HG03460 (cell line): ENCODE measurements at regions not wholly inside any gene's neighbourhood (a gene's known extent, or its start where the extent isn't known, plus 50 kb on each side); places are given as distances from the start of the nearest gene placed in this dataset.

Experiments
- ATAC-seq: cut with Tn5 transposase; IDR thresholded peaks from one replicate; pipeline ENCODE4 v1.9.1; 2021; ENCODE audit not compliant: unreplicated experiment

- no peak for ATAC-seq
Observed at GRCh38 chrX:20884565-20884964, 489.7 kb upstream of the CNKSR2 start.

GRCh38 chrX:20863649-20864048 lies 510.6 kb upstream of the CNKSR2 start:
- ATAC-seq = no peak

GRCh38 chrX:20861113-20861512 lies 513.1 kb upstream of the CNKSR2 start:
- no peak for ATAC-seq

GRCh38 chrX:20857746-20858145 lies 516.5 kb upstream of the CNKSR2 start:
- ATAC-seq = no peak

DNA sequence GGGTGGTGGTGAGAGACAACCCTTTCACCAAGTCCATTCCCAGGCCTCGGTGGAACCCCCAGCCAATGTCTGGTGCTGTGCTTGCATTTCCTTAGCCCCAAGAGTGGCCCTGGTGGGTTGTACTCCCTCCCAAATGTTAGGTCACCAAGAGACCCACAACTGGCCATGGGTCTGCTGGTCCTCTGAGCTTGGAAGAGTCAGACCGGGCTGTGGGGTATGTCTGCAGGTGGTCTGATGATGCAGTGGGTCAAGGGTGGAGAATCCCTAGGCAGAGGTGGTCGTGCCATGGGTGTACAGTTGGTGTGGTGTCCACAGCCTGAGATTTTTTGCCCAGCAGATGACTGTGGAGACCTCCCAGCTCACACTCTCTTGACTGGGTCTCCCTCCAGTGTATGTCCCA lies 535.7 kb upstream of the CNKSR2 start:
- ATAC-seq = no peak

DNA sequence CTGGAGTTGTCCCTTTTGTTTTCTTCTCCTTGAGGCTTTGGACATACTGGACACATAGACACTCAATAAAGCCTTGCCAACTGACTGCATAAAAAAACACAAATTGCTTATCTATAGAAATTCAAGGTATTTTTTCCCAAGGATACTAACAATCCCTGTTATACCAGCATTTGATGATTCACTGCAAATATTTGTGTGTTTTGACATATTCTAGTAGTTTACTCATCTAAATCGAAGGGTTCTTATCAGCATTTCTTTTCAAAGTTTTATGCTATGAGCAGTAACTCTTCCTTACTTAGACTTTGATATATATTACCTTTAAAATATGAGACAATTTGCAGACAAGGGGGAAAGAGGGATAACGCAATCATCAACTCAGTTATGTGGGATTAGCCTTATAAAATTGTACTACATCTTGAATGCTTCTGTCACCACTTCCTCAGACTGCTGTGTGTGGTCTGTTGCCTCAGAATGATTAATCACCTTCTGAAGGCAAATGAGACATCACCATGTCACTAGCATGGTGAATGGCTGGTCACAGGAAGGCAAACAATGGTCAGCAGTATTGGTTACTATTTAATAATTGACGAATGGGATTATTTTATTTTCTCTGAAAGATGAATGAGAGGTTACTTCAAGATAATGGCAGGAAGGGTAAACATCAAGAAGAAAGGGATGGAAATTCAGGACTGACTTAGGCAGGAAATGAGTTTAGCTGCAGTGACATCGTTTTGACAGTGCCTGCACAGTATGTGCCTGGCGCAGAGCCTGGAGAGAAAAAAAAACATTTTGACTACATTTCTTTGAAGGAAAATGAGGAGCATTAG lies 544.3 kb upstream of the CNKSR2 start:
- no peak for ATAC-seq

DNA sequence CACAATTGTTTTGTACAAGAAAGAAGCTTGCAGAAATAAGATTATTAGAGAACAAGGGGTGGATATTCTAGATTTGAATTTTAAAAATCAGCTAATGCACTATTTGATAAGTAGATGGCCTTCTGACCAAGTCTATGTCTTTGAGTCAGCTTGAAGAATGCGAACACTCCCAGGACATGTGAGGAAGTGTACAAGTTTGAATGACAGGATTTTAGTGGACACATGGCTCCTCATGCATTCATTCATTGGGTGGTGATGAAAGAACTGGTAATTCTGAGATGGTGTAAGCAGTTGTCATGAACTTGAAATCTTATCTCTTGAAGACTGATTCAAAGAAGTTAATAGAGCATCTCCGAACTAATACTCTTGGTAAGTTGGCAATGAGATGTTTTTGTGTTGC lies 548.2 kb upstream of the CNKSR2 start:
- ATAC-seq = no peak

- no peak for ATAC-seq
Observed at GRCh38 chrX:20803971-20804370, 537.3 kb upstream of the RPS6KA3 start.

DNA sequence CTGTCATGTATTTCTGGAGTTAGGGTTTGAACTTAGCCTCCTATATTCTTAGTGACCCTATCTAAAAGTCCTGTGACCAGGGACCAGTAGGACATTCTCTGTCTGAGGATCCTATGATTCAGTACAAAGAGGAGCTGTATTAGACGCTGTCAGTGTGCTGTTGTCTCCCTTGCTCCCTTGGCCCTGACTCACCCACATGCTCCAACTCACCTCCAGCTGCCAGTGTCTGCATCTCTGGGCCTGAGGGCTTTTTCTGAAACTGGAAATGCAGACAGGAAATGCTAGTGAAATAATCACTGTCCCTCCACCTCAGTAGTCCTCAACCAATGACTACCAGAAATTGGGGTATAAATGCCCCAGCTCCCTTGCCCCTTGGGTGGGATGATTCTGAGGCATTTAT lies 535.3 kb upstream of the RPS6KA3 start:
- no peak for ATAC-seq

- no peak for ATAC-seq
Observed at GRCh38 chrX:20796450-20796849, 529.7 kb upstream of the RPS6KA3 start.

GRCh38 chrX:20789103-20789502 lies 522.4 kb upstream of the RPS6KA3 start:
- no peak for ATAC-seq

GRCh38 chrX:20767346-20767745 lies 500.6 kb upstream of the RPS6KA3 start:
- no peak for ATAC-seq

DNA sequence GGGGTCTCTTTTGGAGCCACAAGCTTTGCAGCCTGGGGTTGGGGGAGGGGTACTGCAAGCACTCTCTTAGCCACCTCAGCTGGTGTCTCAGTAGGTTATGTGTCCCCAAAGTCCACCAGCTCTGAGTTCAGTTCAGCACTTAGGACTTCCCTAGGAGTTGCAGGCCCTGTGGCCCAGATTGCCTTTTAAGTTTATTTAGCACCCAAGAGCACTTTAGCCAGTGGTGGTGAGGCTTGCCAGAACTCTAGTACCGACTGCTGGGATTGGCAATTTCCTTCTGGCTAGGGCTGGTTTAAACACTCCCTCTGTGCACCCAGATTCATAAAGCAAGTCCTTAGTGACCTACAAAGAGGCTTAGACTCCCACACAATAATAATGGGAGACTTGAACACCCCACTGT lies 489.9 kb upstream of the RPS6KA3 start:
- no peak for ATAC-seq

- ATAC-seq = no peak
Observed at GRCh38 chrX:20753076-20753475, 486.4 kb upstream of the RPS6KA3 start.

GRCh38 chrX:20746690-20747089 lies 480.0 kb upstream of the RPS6KA3 start:
- no peak for ATAC-seq

DNA sequence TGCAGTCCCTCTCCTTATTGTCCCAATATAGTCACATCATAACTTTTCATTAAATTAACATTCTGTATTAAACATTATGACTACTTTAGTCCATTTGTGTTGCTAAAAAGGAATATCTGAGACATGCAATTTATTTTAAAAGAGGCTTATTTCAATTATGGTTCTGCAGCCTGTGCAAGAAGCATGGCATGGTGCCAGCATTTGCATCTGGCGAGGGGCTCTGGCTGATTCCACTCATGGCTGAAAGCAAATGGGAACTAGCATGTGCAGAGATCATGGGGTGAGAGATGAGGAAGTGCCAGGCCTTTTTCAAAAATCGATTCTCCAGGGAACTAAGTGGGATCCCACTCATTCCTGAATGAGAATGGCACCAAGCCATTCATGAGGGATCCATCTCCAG lies 476.3 kb upstream of the RPS6KA3 start:
- ATAC-seq = no peak

DNA sequence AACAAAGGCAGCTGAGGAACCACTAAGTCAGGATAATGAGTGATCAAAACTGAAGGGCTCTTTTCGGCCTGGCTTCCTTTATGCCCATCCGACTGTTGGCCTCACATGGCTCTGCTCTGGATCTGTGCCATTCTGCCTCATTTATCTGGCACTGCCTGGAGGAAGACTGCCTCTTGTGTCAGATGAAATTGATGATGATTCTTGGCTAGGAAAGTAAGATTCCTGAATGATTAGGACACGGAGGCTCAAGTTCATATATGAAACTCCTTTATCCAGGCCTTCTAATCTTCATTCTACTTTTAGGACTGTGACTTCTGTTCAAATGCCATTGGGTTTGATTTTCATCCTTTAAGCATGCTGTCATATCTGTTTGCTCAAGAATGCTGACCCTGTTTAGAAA lies 475.4 kb upstream of the RPS6KA3 start:
- ATAC-seq = no peak

DNA sequence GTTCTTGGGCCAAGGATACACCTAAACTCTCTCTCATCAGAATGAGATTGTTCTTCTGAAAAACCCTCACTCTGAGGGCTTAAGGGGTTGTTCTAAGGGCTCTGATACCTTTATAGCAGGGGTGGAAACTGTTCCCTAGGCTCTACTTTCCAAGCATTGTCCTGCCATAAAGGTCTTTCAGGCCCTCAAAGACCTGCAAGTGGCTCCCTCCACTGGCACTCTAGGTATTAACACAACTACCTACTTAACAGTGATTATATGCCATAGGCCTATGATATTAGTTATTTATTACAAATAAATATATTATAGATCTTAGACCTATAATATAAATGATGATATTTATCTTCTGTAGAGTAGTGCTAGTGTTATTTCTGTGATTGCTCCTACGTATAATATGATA lies 473.7 kb upstream of the RPS6KA3 start:
- ATAC-seq = no peak

GRCh38 chrX:20739038-20739745 lies 472.5 kb upstream of the RPS6KA3 start:
- ATAC-seq = no peak

DNA sequence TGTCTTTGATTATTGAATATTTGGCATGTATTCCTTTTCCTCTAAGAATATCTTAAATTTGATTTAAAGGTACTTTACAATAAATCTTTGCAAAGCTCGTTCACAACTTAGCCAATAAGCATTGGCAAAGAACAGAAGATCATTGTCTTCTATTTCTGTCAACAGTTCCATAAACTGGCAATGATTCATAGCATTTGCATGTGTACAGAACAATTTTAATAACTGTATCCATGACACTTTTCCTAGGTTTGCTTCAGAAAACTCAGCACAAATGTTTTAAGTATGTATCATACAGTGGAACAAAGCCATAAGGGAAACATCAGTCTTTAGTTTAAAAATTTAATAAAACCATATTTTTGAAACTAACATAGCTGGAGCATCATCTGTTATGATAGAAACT lies 462.7 kb upstream of the RPS6KA3 start:
- no peak for ATAC-seq

GRCh38 chrX:20727447-20727846 lies 460.7 kb upstream of the RPS6KA3 start:
- no peak for ATAC-seq

- no peak for ATAC-seq
Observed at GRCh38 chrX:20720954-20721626, 454.4 kb upstream of the RPS6KA3 start.
